ENCODE measurements at regions not wholly inside any gene's neighbourhood (a gene's known extent, or its start where the extent isn't known, plus 50 kb on each side); places are given as distances from the start of the nearest gene placed in this dataset.
"Not testable (repeated sequence)": the region's sequence is repeated elsewhere in the genome, so short reads cannot be mapped to it uniquely, and the experiment has no call there.

DNA sequence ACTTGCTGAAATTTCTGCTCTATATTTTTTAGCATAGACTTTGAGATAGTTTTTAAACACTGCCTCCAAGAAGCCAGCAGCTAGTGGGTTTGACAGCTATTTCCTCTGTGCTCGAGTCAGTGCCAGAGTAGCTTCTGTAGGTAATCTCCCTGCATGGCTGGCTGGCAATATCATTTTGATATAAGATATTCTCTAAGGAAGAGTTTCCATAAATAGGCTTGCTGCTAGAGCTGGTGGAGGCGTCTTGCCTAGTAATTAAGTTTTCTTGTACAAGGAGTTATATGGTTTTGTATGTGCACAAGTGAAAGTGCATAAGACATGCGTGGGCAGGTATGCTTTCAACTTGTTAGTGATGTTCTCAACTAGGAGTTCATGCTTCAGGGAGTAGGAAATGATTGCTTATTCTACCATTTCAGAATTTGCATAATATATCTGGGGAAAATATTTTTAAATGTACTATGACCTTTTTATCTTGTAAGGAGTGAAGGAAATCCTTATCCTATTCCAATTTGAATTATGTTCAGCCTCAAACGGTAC, 74.1 kb upstream of the CCL21 start:
- no peak for DNase-seq

DNA sequence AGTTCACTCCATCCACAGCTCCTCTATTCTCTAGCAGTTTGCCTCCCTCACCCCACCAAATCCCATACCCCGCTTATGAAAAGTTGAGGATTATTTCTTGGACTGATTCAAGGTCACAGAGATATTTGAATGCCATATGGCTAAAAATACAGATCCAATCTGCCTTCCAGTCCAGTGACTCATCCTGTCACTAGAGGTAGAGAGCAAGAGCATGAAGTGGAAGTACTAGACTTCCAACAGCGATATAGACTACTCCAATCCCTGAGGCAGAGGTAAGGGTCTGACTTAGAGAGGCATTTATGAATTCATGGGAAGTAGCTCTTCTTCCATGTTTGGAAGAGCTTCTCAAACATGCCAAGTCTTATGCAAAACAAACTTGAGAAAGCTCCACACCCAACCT, 72.4 kb upstream of the CCL21 start:
- DNase-seq, result no peak

DNA sequence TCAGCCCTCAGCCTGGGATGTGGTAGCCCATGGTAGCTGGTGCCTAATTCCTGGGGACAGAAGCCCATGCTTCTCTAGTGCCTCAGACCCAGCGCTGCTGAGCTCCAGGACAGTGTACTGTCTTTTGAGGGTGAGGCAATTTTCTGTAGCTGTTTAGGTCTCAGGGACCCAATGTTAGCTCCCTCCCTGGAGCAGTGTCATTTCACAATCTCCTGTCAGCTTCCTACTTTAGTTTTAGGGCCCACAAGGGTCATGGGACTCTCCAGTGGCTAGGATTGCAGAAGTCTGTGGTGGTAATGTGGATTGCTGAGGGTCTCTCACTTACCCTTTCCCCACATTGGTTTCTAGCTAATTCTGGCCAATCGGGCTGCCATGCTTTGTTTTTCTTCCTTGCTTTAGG, 67.7 kb upstream of the CCL21 start:
- DNase-seq, result no peak

DNA sequence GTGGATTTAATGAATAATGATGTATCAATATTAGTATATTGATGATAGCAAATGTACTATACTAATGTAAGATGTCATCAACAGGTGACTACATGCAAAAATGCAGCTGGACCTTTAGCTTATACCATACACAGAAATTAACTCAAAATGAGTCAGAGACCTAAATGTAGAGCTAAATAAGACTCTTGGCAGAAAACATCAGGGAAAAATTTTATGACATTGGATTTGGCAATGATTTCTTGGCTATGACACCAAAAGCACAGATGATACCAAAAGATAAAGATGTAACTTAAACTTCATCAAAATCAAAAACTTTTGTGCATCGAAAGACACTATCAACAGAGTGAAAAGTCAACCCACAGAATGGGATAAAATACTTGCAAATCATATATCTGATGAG, 64.0 kb upstream of the CCL21 start:
- DNase-seq, result no peak

DNA sequence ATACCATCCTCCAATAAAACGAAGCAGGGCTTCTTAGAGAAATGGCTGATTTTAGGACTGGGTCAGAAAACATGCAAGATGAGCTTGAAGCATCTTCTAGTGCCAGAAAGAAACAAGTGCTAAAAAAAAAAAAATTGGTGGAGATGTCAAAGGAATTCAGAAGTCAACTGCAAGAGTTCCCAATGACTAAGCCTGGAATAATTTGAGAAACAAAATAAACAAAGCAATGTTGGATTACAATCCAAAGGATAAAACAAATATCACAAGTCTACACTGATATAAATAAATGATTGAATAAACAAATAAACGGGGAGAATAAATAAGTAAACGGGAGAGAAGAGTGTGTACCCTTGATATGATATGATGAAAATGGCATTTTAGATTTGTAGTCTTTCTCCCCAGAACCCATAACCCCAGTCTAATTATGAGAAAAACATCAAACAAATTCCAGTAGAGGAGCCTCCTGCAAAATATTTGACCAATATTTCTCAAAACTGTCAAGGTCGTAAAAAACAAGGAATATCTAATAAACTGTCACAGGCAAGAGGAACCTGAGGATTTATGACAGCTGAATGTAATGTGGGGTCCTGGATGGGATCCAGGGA, 63.5 kb upstream of the CCL21 start:
- no peak for DNase-seq

DNA sequence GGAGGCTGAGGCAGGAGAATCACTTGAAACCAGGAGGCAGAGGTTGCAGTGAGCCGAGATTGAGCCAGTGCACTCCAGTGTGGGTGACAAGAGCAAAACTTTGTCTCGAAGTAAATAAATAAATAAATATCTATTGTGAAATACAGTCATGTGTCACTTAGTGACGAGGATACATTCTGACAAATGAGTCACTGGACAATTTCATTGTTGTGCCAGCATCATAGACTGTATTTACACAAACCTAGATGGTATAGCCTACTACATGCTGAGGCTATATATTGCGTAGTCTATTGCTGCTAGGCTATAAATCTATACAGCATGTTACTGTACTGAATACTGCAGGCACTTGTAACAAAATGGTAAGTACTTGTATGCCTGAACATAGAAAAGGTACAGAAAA, 61.1 kb upstream of the CCL21 start:
- DNase-seq, result no peak

DNA sequence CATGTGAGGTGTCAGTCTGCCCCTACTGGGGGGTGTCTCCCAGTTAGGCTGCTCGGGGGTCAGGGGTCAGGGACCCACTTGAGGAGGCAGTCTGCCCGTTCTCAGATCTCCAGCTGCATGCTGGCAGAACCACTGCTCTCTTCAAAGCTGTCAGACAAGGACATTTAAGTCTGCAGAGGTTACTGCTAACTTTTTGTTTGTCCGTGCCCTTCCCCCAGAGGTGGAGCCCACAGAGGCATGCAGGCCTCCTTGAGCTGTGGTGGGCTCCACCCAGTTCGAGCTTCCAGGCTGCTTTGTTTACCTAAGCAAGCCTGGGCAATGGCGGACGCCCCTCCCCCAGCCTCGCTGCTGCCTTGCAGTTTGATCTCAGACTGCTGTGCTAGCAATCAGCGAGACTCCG, 57.2 kb upstream of the CCL21 start:
- DNase-seq, result not testable (repeated sequence)

DNA sequence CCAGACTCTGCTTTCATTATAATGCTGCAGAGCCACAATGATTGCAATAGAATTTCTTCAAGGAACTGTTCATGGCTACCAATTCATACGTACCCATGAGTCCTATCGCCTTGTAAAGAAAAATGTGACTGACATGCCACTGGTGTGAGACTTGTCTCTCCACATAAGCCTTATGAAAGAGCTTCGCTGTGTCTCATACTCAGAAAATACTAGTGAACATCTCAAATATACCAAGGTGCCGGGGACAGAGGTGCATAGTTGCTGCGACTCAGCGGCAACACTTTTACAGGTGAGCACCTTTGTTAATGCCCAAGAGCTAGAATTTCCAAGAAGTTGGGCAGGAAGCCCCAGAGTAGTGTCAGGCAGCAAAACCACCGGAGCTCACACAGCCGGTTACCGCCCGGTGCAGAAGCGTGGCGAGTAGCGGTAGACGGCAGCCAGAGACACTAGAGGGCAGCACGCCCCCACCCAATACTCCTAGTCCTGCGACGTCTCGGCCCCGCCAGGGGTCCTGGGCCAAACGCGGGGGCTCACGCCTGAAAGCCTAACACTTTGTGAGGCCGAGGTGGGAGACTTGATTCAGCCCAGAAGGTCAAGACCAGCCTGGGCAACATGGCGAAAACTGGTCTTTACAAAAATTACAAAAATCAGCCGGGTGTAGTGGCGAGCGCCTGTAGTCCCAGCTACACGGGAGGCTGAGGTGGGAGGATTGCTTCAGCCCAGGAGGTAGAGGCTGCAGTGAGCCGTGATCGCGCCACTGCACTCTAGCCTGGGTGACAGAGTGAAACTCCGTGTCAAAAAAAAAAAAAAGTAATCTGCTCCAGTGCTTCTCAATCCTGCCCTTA, 50.5 kb upstream of the CCL21 start:
- DNase-seq, result not testable (repeated sequence)

Data from DMS 273 treated with DMSO at 0.1 percent for 48 hours (cell line).